Esophagus (tissue), 2 donors: ENCODE measurements at regions not wholly inside any gene's neighbourhood (a gene's known extent, or its start where the extent isn't known, plus 50 kb on each side); places are given as distances from the start of the nearest gene placed in this dataset.
"Not testable (repeated sequence)": the region's sequence is repeated elsewhere in the genome, so short reads cannot be mapped to it uniquely, and the experiment has no call there.

ENCODE experiments used
- H3K27ac ChIP-seq, 2 donors: one replicate each; pipeline ENCODE4 v1.5.1; 2013; ENCODE audit warnings: low read depth in 2 of 2, mild to moderate bottlenecking in 2 of 2, inconsistent platforms in 1 of 2, low read length in 1 of 2, moderate library complexity in 1 of 2
- H3K27me3 ChIP-seq, 2 donors: one replicate each; pipeline ENCODE4 v1.6.1; 2013; ENCODE audit warnings: low read length in 2 of 2, control low read depth in 1 of 2, mild to moderate bottlenecking in 1 of 2; ENCODE audit not compliant: insufficient read depth in 2 of 2, control insufficient read depth in 1 of 2
- H3K36me3 ChIP-seq, 2 donors: one replicate each; pipeline ENCODE4 v1.6.1; 2013; ENCODE audit warnings: low read length in 1 of 2; ENCODE audit not compliant: control insufficient read depth in 2 of 2, insufficient read depth in 2 of 2
- H3K4me1 ChIP-seq, 2 donors: one replicate each; pipeline ENCODE4 v1.6.1; 2013; ENCODE audit warnings: low read length in 1 of 2; ENCODE audit not compliant: control insufficient read depth in 2 of 2, insufficient read depth in 2 of 2
- H3K4me3 ChIP-seq, 2 donors: one replicate each; pipeline ENCODE4 v1.5.1; 2013; ENCODE audit warnings: low read length in 2 of 2, mild to moderate bottlenecking in 2 of 2, low read depth in 1 of 2, moderate library complexity in 1 of 2
- H3K9me3 ChIP-seq, 2 donors: one replicate each; pipeline ENCODE4 v1.6.1; 2013; ENCODE audit warnings: mild to moderate bottlenecking in 2 of 2, low read depth in 1 of 2, low read length in 1 of 2, moderate library complexity in 1 of 2; ENCODE audit not compliant: control insufficient read depth in 2 of 2, insufficient read depth in 1 of 2
- WGBS, 2 donors: extraction: QIAGEN DNeasy Blood & Tissue Kit; methylation state at CpG; one replicate each; pipeline ENCODE4 v1.1.7; 2013; 5-methylcytosine and 5-hydroxymethylcytosine counted together
- donor health status: healthy with polysubstance abuse.
- donor health status: Bipolar disorder and iron deficiency.

DNA sequence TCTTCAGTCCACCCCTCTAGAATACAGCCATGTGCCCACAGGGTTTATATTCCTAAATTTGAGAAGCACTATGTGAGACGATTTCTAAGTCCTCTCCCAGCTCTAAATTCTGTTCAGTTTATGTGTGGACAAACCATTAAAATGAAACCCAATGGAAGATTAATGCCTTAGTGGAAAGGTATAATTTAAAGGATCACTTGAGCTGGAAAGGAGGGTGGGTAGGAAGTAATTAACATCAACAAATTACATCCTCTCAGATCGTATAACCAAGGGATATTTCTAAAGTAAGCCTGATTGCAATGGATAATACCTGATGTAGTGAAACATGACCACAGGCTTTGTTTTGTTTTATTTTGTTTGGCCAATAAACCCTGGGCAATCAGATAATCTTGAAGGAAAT, 511.0 kb upstream of the COBL start:
- H3K36me3 ChIP-seq = no peaks in the 10 kb centered on the region
- H3K4me1 ChIP-seq = no peaks in the 10 kb centered on the region
- 46 to 62% methylated on average over 2 of the region's 2 CpGs for WGBS, 2 donors
- H3K27me3 ChIP-seq = no peaks in the 10 kb centered on the region
- no peaks in the 10 kb centered on the region for H3K9me3 ChIP-seq
- H3K27ac ChIP-seq = no peak overlapping the region
- H3K4me3 ChIP-seq = no peak overlapping the region

GRCh38 chr7:51824050-51824449, 507.4 kb upstream of the COBL start:
- H3K4me3 ChIP-seq = no peak overlapping the region
- 70 to 71% methylated on average over 7 of the region's 7 CpGs for WGBS, 2 donors
- H3K9me3 ChIP-seq = peaks cover 0 to 2% of the 10 kb centered on the region in 2 donors
- H3K27me3 ChIP-seq = peaks cover 0 to 4% of the 10 kb centered on the region in 2 donors
- no peaks in the 10 kb centered on the region for H3K36me3 ChIP-seq
- H3K4me1 ChIP-seq = no peaks in the 10 kb centered on the region
- H3K27ac ChIP-seq = no peak overlapping the region

GRCh38 chr7:51823437-51823836, 506.8 kb upstream of the COBL start:
- Histone ChIP-seq H3K4me3 (no peak overlapping the region), H3K36me3 (no peaks in the 10 kb centered on the region), H3K27ac (no peak overlapping the region), H3K4me1 (no peaks in the 10 kb centered on the region), H3K27me3 (peaks cover 0 to 4% of the 10 kb centered on the region in 2 donors), H3K9me3 (peaks cover 0 to 2% of the 10 kb centered on the region in 2 donors)
- 75 to 80% methylated on average over 3 of the region's 3 CpGs for WGBS, 2 donors

DNA sequence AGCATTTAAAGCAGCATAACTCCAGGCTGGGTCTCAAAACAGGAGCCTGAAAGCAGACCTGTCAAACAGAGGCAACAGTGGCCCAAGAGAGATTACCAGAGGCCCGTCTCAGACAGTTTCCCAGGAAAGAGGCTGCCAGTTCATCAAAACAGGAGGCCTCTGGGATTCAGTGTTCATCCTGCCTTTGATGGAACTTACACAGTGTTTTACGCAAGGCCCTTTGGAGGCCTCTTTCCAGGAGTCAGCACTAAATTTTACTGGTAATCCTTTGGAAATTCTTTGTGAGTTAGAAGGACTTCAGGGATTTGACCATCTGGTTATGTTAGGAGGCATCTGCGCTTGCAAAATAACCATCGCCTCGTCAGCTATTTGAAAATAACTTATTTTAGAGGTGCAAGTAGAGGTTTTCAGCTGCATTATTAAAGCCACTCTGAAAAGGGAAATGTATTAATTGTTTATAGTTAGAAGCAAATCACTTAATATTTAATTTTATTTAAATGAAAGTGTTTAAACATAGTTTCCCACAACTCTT, 501.2 kb upstream of the COBL start:
- H3K27ac ChIP-seq = no peak overlapping the region
- no peaks in the 10 kb centered on the region for H3K36me3 ChIP-seq
- H3K4me3 ChIP-seq = no peak overlapping the region
- H3K9me3 ChIP-seq = peaks cover 0 to 2% of the 10 kb centered on the region in 2 donors
- H3K4me1 ChIP-seq = no peaks in the 10 kb centered on the region
- H3K27me3 ChIP-seq = peaks cover 0 to 4% of the 10 kb centered on the region in 2 donors
- WGBS, 2 donors = 77 to 84% methylated on average over 5 of the region's 5 CpGs

DNA sequence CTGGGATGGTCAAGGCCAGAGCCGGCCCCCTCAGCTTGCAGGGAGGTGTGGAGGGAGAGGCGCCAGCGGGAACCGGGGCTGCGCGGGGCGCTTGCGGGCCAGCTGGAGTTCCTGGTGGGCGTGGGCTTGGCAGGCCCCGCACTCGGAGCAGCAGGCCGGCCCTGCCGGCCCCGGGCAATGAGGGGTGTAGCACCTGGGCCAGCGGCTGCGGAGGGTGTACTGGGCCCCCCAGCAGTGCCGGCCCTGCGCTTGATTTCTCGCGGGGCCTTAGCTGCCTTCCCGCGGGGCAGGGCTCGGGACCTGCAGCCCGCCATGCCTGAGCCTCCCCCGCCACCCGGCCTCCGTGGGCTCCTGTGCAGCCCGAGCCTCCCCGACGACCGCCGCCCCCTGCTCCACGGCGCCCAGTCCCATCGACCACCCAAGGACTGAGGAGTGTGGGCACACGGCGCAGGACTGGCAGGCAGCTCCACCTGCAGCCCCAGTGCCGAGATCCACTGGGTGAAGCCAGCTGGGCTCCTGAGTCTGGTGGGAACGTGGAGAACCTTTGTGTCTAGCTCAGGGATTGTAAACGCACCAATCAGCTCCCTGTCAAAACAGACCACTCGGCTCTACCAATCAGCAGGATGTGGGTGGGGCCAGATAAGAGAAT, 489.3 kb upstream of the COBL start:
- H3K27me3 ChIP-seq, H3K27ac ChIP-seq, H3K4me1 ChIP-seq, H3K9me3 ChIP-seq, H3K36me3 ChIP-seq, H3K4me3 ChIP-seq: not testable (repeated sequence)
- 94 to 96% methylated on average over 41 of the region's 41 CpGs for WGBS, 2 donors

DNA sequence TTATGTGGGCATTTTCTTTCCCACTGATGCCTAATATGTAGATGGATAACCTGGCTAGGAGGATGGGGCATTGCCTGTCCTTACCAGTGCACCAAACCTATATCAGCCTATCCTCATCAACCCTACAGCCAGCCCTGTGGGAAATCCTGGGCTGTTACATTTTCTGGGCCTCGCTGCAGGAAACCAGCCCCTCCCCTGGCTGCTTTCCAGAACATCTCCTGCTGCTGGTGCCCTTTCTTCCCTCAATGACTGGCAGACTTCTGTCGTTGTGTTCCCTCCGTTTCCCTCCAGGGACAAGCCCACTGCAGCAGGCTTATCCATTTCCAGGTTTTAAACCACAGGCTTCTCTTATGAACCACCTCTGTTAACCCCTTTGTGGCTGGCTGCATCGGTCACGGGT, 486.1 kb upstream of the COBL start:
- H3K4me1 ChIP-seq = no peaks in the 10 kb centered on the region
- no peaks in the 10 kb centered on the region for H3K36me3 ChIP-seq
- H3K4me3 ChIP-seq = no peak overlapping the region
- no peak overlapping the region for H3K27ac ChIP-seq
- H3K27me3 ChIP-seq = no peaks in the 10 kb centered on the region
- WGBS, 2 donors = 41 to 45% methylated on average over 5 of the region's 5 CpGs
- H3K9me3 ChIP-seq = no peaks in the 10 kb centered on the region

- H3K27ac ChIP-seq = no peak overlapping the region
Measured at GRCh38 chr7:51797371-51797770, 480.8 kb upstream of the COBL start.

GRCh38 chr7:51792796-51793195, 476.2 kb upstream of the COBL start:
- no peak overlapping the region for H3K27ac ChIP-seq
- H3K9me3 ChIP-seq = no peaks in the 10 kb centered on the region
- H3K36me3 ChIP-seq = no peaks in the 10 kb centered on the region
- H3K4me3 ChIP-seq = no peak overlapping the region
- WGBS, 2 donors = 43 to 60% methylated on average over 1 of the region's 1 CpG
- no peaks in the 10 kb centered on the region for H3K4me1 ChIP-seq
- H3K27me3 ChIP-seq = no peaks in the 10 kb centered on the region

More at GRCh38 chr7:51797371-51797770, 480.8 kb upstream of the COBL start:
- H3K4me1 ChIP-seq = no peaks in the 10 kb centered on the region
- no peaks in the 10 kb centered on the region for H3K27me3 ChIP-seq
- H3K4me3 ChIP-seq = no peak overlapping the region
- no peaks in the 10 kb centered on the region for H3K36me3 ChIP-seq
- 83 to 90% methylated on average over 1 of the region's 1 CpG for WGBS, 2 donors
- H3K9me3 ChIP-seq = no peaks in the 10 kb centered on the region

GRCh38 chr7:51789489-51789888, 472.9 kb upstream of the COBL start:
- Histone ChIP-seq H3K36me3 (no peaks in the 10 kb centered on the region), H3K27me3 (no peaks in the 10 kb centered on the region), H3K4me1 (no peaks in the 10 kb centered on the region), H3K9me3 (peaks cover 0 to 2% of the 10 kb centered on the region in 2 donors), H3K27ac (no peak overlapping the region), H3K4me3 (no peak overlapping the region)

GRCh38 chr7:51786284-51786683, 469.7 kb upstream of the COBL start:
- H3K36me3 ChIP-seq = no peaks in the 10 kb centered on the region
- no peak overlapping the region for H3K27ac ChIP-seq
- no peaks in the 10 kb centered on the region for H3K4me1 ChIP-seq
- no peaks in the 10 kb centered on the region for H3K27me3 ChIP-seq
- WGBS, 2 donors = 80 to 82% methylated on average over 1 of the region's 1 CpG
- H3K9me3 ChIP-seq = peaks cover 0 to 2% of the 10 kb centered on the region in 2 donors
- H3K4me3 ChIP-seq = no peak overlapping the region
